ENCODE measurements at regions not wholly inside any gene's neighbourhood (a gene's known extent, or its start where the extent isn't known, plus 50 kb on each side); places are given as distances from the start of the nearest gene placed in this dataset.

DNA sequence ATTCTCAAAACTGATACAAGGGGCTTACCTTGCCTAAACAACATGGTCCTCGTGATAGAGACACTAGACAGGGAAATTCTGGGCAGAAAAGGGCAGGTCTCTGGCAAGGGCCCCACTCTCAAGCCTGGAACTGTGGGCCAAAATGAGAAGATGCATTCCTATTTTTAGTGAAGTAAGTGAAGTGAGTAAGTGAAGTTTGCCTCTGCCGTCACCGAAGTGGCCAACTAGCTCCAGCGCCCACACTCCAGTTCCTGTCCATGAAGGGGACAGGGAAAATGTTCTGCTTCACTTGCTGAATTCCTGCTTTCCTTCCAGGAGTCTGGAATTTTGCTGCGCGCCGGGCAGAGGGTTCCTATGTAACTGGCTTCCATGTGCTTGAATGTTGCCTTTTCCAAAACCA lies 1035.6 kb upstream of the TMEM132C start:
- H3K36me3 ChIP-seq (ENCODE audit: control insufficient read depth in 2 of 2, extremely low read depth in 1 of 2, insufficient read depth in 2 of 2, low read length in 2 of 2), result no peaks in the 10 kb centered on the region
- H3K4me1 ChIP-seq (ENCODE audit: control insufficient read depth, extremely low read depth, insufficient read depth, low read length), result no peaks in the 10 kb centered on the region
- H3K9me1 ChIP-seq (replicated peaks; ENCODE audit: control insufficient read depth, extremely low read depth, insufficient read depth, low read length), result no peaks in the 10 kb centered on the region
- no peaks in the 10 kb centered on the region for H3K9me3 ChIP-seq (replicated peaks; ENCODE audit: control insufficient read depth, insufficient read depth, low read length)
- H3K4me3 ChIP-seq (replicated peaks in 1 of 3; ENCODE audit: insufficient read depth in 1 of 3, low read depth in 1 of 3, low read length in 3 of 3), result no peak overlapping the region
- CTCF ChIA-PET, result no interaction called here
- H4K20me1 ChIP-seq (replicated peaks; ENCODE audit: control insufficient read depth, extremely low read depth, insufficient read depth, low read length), result no peaks in the 10 kb centered on the region
- no peak overlapping the region for H3K9ac ChIP-seq (replicated peaks; ENCODE audit: extremely low read depth, insufficient read depth, low read length)
- H3K79me2 ChIP-seq (ENCODE audit: control insufficient read depth, insufficient read depth, low read length), result no peaks in the 10 kb centered on the region
- H3K27me3 ChIP-seq (ENCODE audit: control insufficient read depth in 2 of 2, insufficient read depth in 2 of 2, low read length in 2 of 2), result no peaks in the 10 kb centered on the region
- TF ChIP-seq GATA2 (IDR thresholded peaks at IDR 0.05; ENCODE audit: insufficient read depth, insufficient read length, low read depth, low read length) (no peak), EZH2 (IDR thresholded peaks at IDR 0.05; ENCODE audit: borderline replicate concordance, low read depth, low read length, severe bottlenecking) (no peak), JUN (IDR thresholded peaks at IDR 0.05; ENCODE audit: borderline replicate concordance, insufficient read depth, insufficient read length, low read depth) (no peak), FOS (IDR thresholded peaks at IDR 0.05; ENCODE audit: borderline replicate concordance, insufficient read depth, low read length) (no peak), MYC (IDR thresholded peaks at IDR 0.05; ENCODE audit: low read depth, low read length) (no peak), POLR2A (IDR thresholded peaks at IDR 0.05; ENCODE audit: low read depth, low read length) (no peak), POLR2AphosphoS5 (IDR thresholded peaks at IDR 0.05; ENCODE audit: insufficient read depth, low read depth, low read length) (no peak)
- TF ChIP-seq, protein P1, sequence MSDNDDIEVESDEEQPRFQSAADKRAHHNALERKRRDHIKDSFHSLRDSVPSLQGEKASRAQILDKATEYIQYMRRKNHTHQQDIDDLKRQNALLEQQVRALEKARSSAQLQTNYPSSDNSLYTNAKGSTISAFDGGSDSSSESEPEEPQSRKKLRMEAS (IDR thresholded peaks at IDR 0.05; ENCODE audit: insufficient read depth, insufficient read length), result no peak
- TF ChIP-seq, protein P2, sequence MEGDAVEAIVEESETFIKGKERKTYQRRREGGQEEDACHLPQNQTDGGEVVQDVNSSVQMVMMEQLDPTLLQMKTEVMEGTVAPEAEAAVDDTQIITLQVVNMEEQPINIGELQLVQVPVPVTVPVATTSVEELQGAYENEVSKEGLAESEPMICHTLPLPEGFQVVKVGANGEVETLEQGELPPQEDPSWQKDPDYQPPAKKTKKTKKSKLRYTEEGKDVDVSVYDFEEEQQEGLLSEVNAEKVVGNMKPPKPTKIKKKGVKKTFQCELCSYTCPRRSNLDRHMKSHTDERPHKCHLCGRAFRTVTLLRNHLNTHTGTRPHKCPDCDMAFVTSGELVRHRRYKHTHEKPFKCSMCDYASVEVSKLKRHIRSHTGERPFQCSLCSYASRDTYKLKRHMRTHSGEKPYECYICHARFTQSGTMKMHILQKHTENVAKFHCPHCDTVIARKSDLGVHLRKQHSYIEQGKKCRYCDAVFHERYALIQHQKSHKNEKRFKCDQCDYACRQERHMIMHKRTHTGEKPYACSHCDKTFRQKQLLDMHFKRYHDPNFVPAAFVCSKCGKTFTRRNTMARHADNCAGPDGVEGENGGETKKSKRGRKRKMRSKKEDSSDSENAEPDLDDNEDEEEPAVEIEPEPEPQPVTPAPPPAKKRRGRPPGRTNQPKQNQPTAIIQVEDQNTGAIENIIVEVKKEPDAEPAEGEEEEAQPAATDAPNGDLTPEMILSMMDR (IDR thresholded peaks at IDR 0.05; ENCODE audit: extremely low read depth in 1 of 2, insufficient read depth in 1 of 2, low read depth in 1 of 2, low read length in 2 of 2), result no peak
- POLR2A ChIA-PET, result no interaction called here
- DNase-seq (ENCODE audit: low read depth, low spot score), result no peak
- H3K27ac ChIP-seq (ENCODE audit: insufficient read depth, low read depth, low read length), result no peak overlapping the region
- dilution Hi-C loops (cut with MboI; ENCODE audit: extremely low pct_ligation_motif_present, low sequenced_read_pairs), result no loop called here
- no peak overlapping the region for H2AFZ ChIP-seq (ENCODE audit: low read depth, low read length)
- intact Hi-C loops (cut with micrococcal nuclease), result no loop called here
- no TSS peak for BruUV-seq (replicated peaks)
- no peak overlapping the region for H3K4me2 ChIP-seq (ENCODE audit: insufficient read depth, low read length)
- FAIRE-seq, result no peak

All from endothelial cell of umbilical vein (primary cell).